Fibroblast of the conjunctiva (primary cell): ENCODE measurements at regions not wholly inside any gene's neighbourhood (a gene's known extent, or its start where the extent isn't known, plus 50 kb on each side); places are given as distances from the start of the nearest gene placed in this dataset.

Source experiments
- DNase-seq: peaks from one replicate; pipeline ENCODE4 v3.0.0-alpha.2; 2010; ENCODE audit warnings: low read depth

DNA sequence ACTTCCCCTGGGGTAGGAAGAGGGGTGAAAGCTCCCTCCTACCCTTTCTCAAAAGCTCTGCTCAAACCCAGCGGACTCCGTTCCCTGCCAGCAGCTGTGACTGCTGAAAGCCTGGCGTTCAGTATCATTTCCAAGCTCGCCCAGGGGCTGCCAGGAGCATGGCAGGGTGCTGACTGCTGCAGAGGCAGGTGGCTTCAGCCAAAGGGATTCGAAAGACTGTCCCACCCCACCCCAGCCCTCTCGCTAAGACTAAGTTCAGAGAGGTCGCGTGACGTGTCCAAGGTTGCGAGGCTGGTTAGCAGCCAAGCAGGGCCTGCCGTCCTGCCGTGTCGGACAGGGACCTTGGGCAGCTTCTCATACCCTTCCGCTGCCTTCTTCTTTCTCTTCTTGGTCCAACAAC lies 72.3 kb upstream of the RAB12 start:
- DNase-seq = no peak

DNA sequence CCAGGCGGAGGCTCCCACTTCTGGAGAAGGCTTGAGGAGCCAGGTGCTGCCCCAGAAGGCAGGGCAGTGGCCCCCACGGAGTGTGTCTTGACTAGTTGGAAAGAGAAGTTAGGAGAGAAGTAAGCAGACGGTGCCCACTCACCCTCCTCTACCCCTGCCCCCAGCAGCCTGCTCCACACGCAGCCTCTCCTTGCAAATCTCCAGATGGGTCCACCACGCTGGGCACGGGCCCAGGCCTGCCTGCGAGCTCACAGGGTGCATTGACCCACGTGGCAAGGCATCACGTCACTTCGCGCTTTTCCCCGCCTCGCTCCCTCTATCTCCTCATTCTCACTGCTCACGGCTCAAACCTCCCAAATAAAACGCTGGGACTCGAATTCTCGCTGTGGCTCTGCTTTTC lies 71.8 kb upstream of the RAB12 start:
- no peak for DNase-seq

DNA sequence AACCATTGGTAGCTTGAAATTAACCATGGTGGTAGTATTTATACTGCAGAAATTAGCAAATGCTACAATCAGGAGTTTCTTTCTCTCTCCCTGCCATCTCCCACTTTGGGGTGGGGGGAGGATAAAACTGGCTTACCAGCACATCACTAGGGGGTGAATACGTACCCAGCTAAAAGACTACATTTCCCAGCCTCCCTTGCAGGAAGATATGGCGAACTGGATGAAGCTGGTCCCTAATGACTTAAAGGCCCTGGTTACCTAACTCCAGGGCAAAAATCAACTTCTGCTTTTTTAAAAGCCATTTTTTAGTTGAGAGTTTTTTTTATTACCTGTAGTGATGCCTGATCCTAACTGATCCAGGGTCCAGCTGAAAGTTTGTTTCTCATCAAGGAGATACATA lies 70.3 kb upstream of the RAB12 start:
- no peak for DNase-seq

DNA sequence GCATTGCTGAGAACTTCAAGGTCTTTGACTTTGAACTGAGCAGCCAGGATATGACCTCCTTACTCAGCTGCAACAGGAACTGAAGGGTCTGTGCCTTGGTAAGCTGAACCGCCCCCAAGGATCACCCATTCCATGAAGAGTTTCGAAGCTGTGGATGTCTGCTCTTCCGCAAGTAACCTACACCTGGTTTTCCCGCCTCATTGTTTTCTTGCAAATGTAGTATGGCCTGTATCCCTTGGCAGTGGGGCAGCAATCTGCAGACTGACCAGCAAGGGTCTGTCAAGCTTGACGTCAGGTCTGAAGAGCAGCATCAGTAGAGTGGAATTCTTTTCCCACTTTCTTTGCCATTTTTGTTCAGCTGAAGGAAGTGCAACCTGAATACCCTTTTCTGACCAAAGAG lies 62.6 kb upstream of the RAB12 start:
- no peak for DNase-seq

DNA sequence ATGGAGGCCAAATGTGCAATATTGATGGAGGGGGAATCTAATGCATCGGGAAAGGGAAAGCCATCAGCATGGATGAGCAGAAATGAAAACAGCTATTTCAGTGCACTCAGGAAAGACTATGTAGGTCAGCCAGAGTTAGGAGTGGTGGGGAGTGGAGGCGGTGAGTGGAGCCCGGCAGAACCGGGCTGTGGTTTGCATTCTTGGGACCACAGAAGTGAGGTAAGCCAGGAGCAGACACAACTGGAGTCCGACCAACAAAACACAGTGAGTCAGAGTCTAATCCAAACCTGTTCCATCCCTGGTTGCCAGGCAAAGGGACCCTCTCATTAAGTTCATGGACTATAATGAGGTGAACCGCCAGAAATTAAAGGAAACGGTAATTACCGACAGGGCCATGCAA lies 61.1 kb upstream of the RAB12 start:
- no peak for DNase-seq

DNA sequence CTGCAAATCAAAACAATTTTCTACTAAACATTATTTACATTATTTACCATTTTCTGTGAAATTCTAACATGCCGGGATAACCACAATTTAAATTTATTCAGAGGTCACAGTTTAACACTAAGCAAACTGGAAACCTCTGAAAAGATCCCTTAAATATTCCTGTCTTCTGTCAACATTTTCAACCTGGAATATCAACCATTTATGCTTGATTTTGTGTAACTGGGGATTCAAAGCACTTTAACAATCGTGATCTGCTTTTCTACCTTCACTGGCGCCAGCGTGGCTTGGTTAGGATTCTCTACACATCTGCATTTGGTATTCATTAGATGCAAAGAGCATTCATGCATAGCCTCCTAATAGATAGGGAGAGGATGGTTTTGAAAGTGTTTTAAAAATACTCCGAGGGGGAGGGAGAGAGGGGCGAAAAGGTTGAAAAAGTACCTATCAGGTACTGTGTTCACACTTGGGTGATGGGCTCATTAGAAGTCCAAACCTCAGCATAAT lies 59.9 kb upstream of the RAB12 start:
- DNase-seq = no peak

DNA sequence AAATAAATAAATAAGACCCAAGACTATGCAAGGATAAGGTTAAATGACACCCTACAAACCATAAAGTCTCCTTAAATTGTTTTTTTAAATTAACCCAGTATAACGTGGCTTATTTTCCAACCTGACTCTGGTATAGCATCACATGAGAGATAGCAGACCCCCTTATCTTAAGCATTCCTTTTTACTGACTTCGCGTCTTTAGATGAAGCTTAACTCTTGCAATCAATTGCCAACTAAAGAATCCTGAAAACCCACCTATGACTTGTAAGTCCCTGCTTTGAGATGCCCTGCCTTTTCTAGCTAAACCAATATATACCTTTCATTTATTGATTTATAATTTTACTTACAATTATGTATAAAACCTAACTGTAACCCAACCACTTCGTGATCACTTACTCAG lies 57.1 kb upstream of the RAB12 start:
- no peak for DNase-seq

DNA sequence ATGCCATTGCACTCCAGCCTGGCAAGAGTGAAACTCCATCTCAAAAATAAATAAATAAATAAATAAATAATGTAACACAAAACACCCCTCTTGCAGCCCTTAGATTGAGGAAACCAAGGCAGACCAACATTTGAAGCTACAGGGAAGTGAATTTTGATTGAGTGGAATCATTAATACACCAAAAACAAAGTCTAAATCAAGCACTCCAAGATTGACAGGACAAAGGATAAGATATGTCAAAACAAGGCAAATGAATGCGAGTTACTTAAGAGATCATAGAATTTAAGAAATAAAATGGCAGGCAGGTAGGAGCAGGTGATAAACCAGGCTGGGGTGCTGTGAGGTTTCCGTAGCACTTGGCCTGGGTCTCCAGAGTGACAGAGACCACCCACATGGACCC lies 54.9 kb upstream of the RAB12 start:
- no peak for DNase-seq

DNA sequence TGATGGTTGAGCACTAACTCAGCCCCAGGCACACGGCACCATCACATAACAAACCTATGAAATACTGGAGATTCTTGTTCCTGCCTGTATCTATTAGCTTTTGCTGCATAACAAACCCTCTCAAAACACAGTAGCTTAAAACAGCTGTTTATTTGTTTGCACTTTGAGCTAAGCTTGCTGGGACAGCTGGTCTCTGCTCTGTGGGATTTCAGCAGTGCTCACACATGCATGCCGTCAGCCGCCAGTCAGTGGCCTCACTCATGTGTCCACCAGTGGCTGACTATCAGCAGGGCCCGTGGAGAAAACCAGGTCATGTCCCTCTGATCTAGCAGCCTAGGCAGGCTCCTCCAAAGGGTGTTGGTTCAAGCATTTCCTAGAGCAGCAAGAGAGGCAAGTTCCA lies 52.8 kb upstream of the RAB12 start:
- DNase-seq = no peak
